ENCODE measurements at regions not wholly inside any gene's neighbourhood (a gene's known extent, or its start where the extent isn't known, plus 50 kb on each side); places are given as distances from the start of the nearest gene placed in this dataset.

GRCh38 chr5:56429110-56429561 is 196.0 kb upstream of the ANKRD55 start:
- Histone ChIP-seq H3K27me3 (ENCODE audit: insufficient read depth, low read depth, low read length) (no peaks in the 10 kb centered on the region), H3K36me3 (ENCODE audit: insufficient read depth, low read length) (no peaks in the 10 kb centered on the region), H3K4me2 (ENCODE audit: low read length) (no peak overlapping the region), H3K27ac (ENCODE audit: low read length) (no peak overlapping the region), H4K20me1 (ENCODE audit: insufficient read depth) (no peaks in the 10 kb centered on the region), H3K79me2 (replicated peaks; ENCODE audit: insufficient read depth, low read length) (no peaks in the 10 kb centered on the region), H3K9me2 (ENCODE audit: insufficient read depth, low read length) (no peaks in the 10 kb centered on the region), H3K4me3 (ENCODE audit: low read length) (no peak overlapping the region), H2AFZ (ENCODE audit: low read depth, low read length) (no peak overlapping the region), H3K9me3 (ENCODE audit: low read length) (no peaks in the 10 kb centered on the region), H3F3A (ENCODE audit: insufficient read depth, low read length, poor library complexity, severe bottlenecking) (no peaks in the 10 kb centered on the region), H3K9ac (ENCODE audit: low read length) (no peak overlapping the region)
- TF ChIP-seq MXI1 (conservative IDR thresholded peaks at IDR 0.05; ENCODE audit: poor library complexity, severe bottlenecking) (no peak), EZH2 (IDR thresholded peaks at IDR 0.05; ENCODE audit: borderline replicate concordance, insufficient read depth, low read length, poor library complexity, severe bottlenecking) (no peak), CTCF (IDR thresholded peaks at IDR 0.05; ENCODE audit: poor library complexity, severe bottlenecking) (no peak), SMC3 (conservative IDR thresholded peaks at IDR 0.05; ENCODE audit: poor library complexity) (no peak), RAD21 (conservative IDR thresholded peaks at IDR 0.05) (no peak), REST (IDR thresholded peaks at IDR 0.05; ENCODE audit: borderline replicate concordance) (no peak), POLR2AphosphoS5 (IDR thresholded peaks at IDR 0.05) (no peak), TAF1 (IDR thresholded peaks at IDR 0.05; ENCODE audit: low read depth) (no peak), EP300 (conservative IDR thresholded peaks at IDR 0.05; ENCODE audit: poor library complexity, severe bottlenecking) (no peak)

- no peaks in the 10 kb centered on the region for H3K9me2 ChIP-seq (ENCODE audit: insufficient read depth, low read length)
- H3K27ac ChIP-seq (ENCODE audit: low read length): no peak overlapping the region
- no peak overlapping the region for H3K9ac ChIP-seq (ENCODE audit: low read length)
- H3K79me2 ChIP-seq (replicated peaks; ENCODE audit: insufficient read depth, low read length): no peaks in the 10 kb centered on the region
- no peak overlapping the region for H2AFZ ChIP-seq (ENCODE audit: low read depth, low read length)
- H4K20me1 ChIP-seq (ENCODE audit: insufficient read depth): no peaks in the 10 kb centered on the region
- no peak overlapping the region for H3K4me2 ChIP-seq (ENCODE audit: low read length)
- TF ChIP-seq EZH2 (IDR thresholded peaks at IDR 0.05; ENCODE audit: borderline replicate concordance, insufficient read depth, low read length, poor library complexity, severe bottlenecking) (no peak), MXI1 (conservative IDR thresholded peaks at IDR 0.05; ENCODE audit: poor library complexity, severe bottlenecking) (no peak), TAF1 (IDR thresholded peaks at IDR 0.05; ENCODE audit: low read depth) (no peak), POLR2AphosphoS5 (IDR thresholded peaks at IDR 0.05) (no peak), REST (IDR thresholded peaks at IDR 0.05; ENCODE audit: borderline replicate concordance) (no peak), EP300 (conservative IDR thresholded peaks at IDR 0.05; ENCODE audit: poor library complexity, severe bottlenecking) (no peak), SMC3 (conservative IDR thresholded peaks at IDR 0.05; ENCODE audit: poor library complexity) (no peak), CTCF (IDR thresholded peaks at IDR 0.05; ENCODE audit: poor library complexity, severe bottlenecking) (no peak), RAD21 (conservative IDR thresholded peaks at IDR 0.05) (no peak)
- H3K9me3 ChIP-seq (ENCODE audit: low read length): no peaks in the 10 kb centered on the region
- H3K27me3 ChIP-seq (ENCODE audit: insufficient read depth, low read depth, low read length): no peaks in the 10 kb centered on the region
- H3F3A ChIP-seq (ENCODE audit: insufficient read depth, low read length, poor library complexity, severe bottlenecking): no peaks in the 10 kb centered on the region
- H3K36me3 ChIP-seq (ENCODE audit: insufficient read depth, low read length): no peaks in the 10 kb centered on the region
- no peak overlapping the region for H3K4me3 ChIP-seq (ENCODE audit: low read length)
Observed at GRCh38 chr5:56426693-56427092, 193.6 kb upstream of the ANKRD55 start.
